H7 (cell line): ENCODE measurements at regions not wholly inside any gene's neighbourhood (a gene's known extent, or its start where the extent isn't known, plus 50 kb on each side); places are given as distances from the start of the nearest gene placed in this dataset.
A peak's percentile ranks its signal among the peaks of the same experiment; 100 is the strongest.
"Not testable (repeated sequence)": the region's sequence is repeated elsewhere in the genome, so short reads cannot be mapped to it uniquely, and the experiment has no call there.

Experiments used
- DNase-seq: peaks from one replicate; pipeline ENCODE4 v3.0.0; 2012
- H3K27me3 ChIP-seq: 2 replicates; pipeline ENCODE4 v1.6.0; 2011; ENCODE audit warnings: mild to moderate bottlenecking, low read length; ENCODE audit not compliant: control insufficient read depth, insufficient read depth
- H3K36me3 ChIP-seq: replicated peaks from 2 replicates; pipeline ENCODE4 v1.5.1; 2011; ENCODE audit warnings: low read length; ENCODE audit not compliant: control insufficient read depth, insufficient read depth
- H3K4me3 ChIP-seq: 2 replicates; pipeline ENCODE4 v1.5.1; 2011; ENCODE audit warnings: low read depth, mild to moderate bottlenecking, control low read depth, low read length, moderate library complexity; ENCODE audit not compliant: insufficient read depth

DNA sequence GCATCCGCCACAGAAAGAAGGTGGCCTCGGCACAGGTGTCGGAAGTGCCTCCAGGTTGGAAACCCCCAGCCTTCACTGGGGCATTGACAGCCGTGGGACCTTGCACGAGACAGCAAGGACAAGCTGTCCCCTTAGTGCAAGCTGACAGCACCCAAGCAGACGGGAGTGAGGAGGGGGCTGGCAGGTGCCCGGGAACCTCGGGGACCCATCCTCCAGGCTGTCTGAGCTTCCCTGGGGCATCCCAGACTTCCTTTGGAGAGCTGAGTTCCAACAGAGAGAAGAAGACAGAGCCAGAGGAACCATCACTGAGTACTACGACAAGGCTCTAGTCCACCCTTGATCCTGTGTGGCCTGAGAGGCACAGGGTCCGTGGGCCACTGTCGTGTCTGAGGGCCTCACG, 100.6 kb upstream of the RAB4A start:
- no peak for DNase-seq

GRCh38 chr1:229170778-229171505, 100.0 kb upstream of the RAB4A start:
- Histone ChIP-seq H3K4me3 (no peak overlapping the region), H3K36me3 (no peaks in the 10 kb centered on the region), H3K27me3 (no peaks in the 10 kb centered on the region)
- no peak for DNase-seq

More for the DNA sequence above, 100.6 kb upstream of the RAB4A start:
- no peak overlapping the region for H3K4me3 ChIP-seq
- H3K27me3 ChIP-seq, result no peaks in the 10 kb centered on the region
- no peaks in the 10 kb centered on the region for H3K36me3 ChIP-seq

GRCh38 chr1:229171934-229172333, 99.0 kb upstream of the RAB4A start:
- no peak overlapping the region for H3K4me3 ChIP-seq
- DNase-seq, result no peak
- H3K36me3 ChIP-seq, result no peaks in the 10 kb centered on the region
- H3K27me3 ChIP-seq, result no peaks in the 10 kb centered on the region

- DNase-seq, H3K27me3 ChIP-seq, H3K36me3 ChIP-seq, H3K4me3 ChIP-seq: not testable (repeated sequence)
Observed at GRCh38 chr1:229173491-229174476, 97.1 kb upstream of the RAB4A start.

GRCh38 chr1:229175297-229175696, 95.6 kb upstream of the RAB4A start:
- H3K4me3 ChIP-seq, DNase-seq, H3K36me3 ChIP-seq, H3K27me3 ChIP-seq: not testable (repeated sequence)

- H3K36me3 ChIP-seq, H3K27me3 ChIP-seq, H3K4me3 ChIP-seq, DNase-seq: not testable (repeated sequence)
Observed at GRCh38 chr1:229176457-229176856, 94.5 kb upstream of the RAB4A start.

DNA sequence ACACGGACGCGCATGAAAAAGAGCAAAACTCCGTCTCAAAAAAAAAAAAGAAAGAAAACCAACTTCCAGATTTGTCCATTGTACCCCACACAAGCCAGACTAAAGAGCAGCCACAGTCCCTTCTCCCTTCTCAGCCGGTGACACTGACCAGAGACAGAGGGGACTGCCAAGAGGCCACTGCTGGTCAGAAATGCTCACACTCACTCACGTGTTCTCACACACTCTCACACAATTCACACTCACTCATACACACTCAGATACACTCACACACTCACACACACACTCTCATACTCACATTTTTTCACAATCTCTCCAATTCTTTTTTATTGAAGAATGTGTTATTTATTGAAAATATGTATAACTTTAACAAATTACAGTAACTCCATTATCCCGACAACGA, 90.8 kb upstream of the RAB4A start:
- no peak for DNase-seq
- Histone ChIP-seq H3K4me3 (no peak overlapping the region), H3K27me3 (no peaks in the 10 kb centered on the region), H3K36me3 (no peaks in the 10 kb centered on the region)

GRCh38 chr1:229181419-229181818, 89.5 kb upstream of the RAB4A start:
- no peak for DNase-seq
- Histone ChIP-seq H3K27me3 (no peaks in the 10 kb centered on the region), H3K36me3 (no peaks in the 10 kb centered on the region), H3K4me3 (no peak overlapping the region)

- H3K4me3 ChIP-seq, result no peak overlapping the region
- H3K36me3 ChIP-seq, result no peaks in the 10 kb centered on the region
- DNase-seq, result no peak
- H3K27me3 ChIP-seq, result no peaks in the 10 kb centered on the region
Observed at GRCh38 chr1:229183588-229183987, 87.3 kb upstream of the RAB4A start.

DNA sequence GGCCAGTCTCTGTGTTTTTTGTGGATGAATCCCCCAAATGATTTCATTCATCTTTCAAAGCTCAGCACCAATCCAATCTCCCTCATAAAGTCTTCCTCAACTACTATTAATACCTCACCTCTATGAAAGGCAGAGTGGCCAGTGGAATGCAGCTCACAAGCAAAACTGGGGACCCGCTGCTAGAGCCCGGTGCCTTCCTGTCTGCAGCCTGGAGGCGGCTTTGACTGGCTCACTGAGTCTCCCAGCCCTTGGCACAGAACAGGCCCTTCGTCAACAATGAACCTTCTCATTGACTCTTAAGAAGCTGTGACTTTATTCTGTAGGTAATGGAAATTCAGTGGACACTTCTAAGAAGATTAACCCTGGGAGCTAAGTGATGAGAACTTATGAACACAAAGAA, 86.8 kb upstream of the RAB4A start:
- DNase-seq, result no peak
- Histone ChIP-seq H3K4me3 (no peak overlapping the region), H3K27me3 (no peaks in the 10 kb centered on the region), H3K36me3 (no peaks in the 10 kb centered on the region)

DNA sequence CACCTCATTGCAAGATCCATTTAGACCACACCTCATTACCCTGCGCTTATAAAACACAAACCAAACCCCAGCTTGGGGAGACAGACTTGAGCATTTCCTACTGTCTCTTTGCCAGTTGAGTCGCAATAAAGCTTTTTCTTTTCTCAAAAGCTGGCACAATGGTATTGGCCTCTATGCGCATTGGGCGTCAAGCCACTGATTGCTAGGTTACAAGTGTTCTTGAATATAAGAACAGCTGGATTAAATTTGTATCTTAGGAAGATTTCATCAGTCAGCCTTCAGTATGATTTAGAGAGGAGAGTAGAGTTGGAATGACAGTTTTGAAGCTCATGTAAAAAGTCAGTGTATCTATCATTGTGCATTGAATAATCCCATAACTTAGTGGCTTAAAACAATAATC, 84.9 kb upstream of the RAB4A start:
- Histone ChIP-seq H3K27me3 (no peaks in the 10 kb centered on the region), H3K4me3 (no peak overlapping the region), H3K36me3 (no peaks in the 10 kb centered on the region)
- no peak for DNase-seq

- H3K4me3 ChIP-seq, result no peak overlapping the region
- H3K27me3 ChIP-seq, result no peaks in the 10 kb centered on the region
- no peak for DNase-seq
- no peaks in the 10 kb centered on the region for H3K36me3 ChIP-seq
Observed at GRCh38 chr1:229186373-229187056, 84.4 kb upstream of the RAB4A start.

GRCh38 chr1:229190057-229190575, 80.8 kb upstream of the RAB4A start:
- no peaks in the 10 kb centered on the region for H3K27me3 ChIP-seq
- DNase-seq, result no peak
- no peaks in the 10 kb centered on the region for H3K36me3 ChIP-seq
- no peak overlapping the region for H3K4me3 ChIP-seq

GRCh38 chr1:229191066-229191674, 79.7 kb upstream of the RAB4A start:
- peak; percentile 66 for DNase-seq
- no peaks in the 10 kb centered on the region for H3K27me3 ChIP-seq
- H3K36me3 ChIP-seq, result no peaks in the 10 kb centered on the region
- no peak overlapping the region for H3K4me3 ChIP-seq
